ENCODE measurements at regions not wholly inside any gene's neighbourhood (a gene's known extent, or its start where the extent isn't known, plus 50 kb on each side); places are given as distances from the start of the nearest gene placed in this dataset.
"Not testable (repeated sequence)": the region's sequence is repeated elsewhere in the genome, so short reads cannot be mapped to it uniquely, and the experiment has no call there.

GRCh38 chr9:41367301-41367700, 178.2 kb upstream of the ZNG1F start:
- not testable (repeated sequence) for DNase-seq

GRCh38 chr9:41361790-41362189, 172.7 kb upstream of the ZNG1F start:
- DNase-seq, result not testable (repeated sequence)

GRCh38 chr9:41359116-41359515, 170.0 kb upstream of the ZNG1F start:
- TF ChIP-seq POLR2A (IDR thresholded peaks at IDR 0.05; ENCODE audit: low read length), result peak; percentile 49
- peak; percentile 71 for DNase-seq

DNA sequence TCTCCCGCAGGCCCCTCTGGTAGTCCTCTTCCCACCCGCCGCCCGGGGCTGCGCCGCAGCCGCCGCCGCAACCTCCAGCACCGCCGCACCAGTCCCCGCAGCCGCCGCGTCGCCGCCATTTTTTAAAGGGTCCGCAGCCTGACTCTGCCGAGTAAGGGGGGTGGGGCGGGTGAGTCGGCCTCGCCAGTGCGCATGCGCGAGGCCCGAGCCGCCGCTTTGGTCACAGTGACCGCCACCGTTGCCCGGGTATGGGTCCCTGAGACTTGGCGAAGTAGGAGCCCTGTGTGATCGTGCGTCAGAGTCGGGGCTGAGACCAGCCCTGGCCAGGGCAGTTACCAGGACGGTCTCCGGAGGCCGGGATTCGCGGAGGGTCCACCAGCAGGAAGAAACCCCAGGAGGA, 169.6 kb upstream of the ZNG1F start:
- DNase-seq, result peak; percentile 86 to 91
- TF ChIP-seq POLR2A (IDR thresholded peaks at IDR 0.05; ENCODE audit: low read length), result peak; percentile 52

GRCh38 chr9:41357918-41358404, 168.8 kb upstream of the ZNG1F start:
- not testable (repeated sequence) for DNase-seq

DNA sequence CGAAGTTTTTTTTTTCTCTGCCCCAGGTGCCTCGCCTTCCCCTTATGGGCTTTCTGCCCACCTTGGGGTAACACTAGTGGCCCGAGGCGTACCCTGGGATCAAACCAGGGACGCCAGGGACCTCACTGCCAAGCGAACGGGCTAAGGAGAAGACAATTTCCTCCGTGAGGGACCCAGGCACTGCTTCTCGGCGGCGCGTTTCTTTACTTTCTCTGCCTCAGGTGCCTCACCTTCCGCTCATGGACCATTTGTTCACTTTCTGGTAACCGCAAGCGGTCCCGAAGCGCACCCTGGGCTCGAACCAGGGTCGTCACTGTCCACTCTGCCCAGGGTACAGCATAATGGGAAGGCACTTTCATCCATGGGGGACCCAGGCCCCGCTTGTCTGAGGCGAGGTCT, 168.2 kb upstream of the ZNG1F start:
- DNase-seq, result not testable (repeated sequence)

GRCh38 chr9:41356588-41357349, 167.7 kb upstream of the ZNG1F start:
- DNase-seq, result peak; percentile 83
- peak; percentile 45 for TF ChIP-seq POLR2A (IDR thresholded peaks at IDR 0.05; ENCODE audit: low read length)

DNA sequence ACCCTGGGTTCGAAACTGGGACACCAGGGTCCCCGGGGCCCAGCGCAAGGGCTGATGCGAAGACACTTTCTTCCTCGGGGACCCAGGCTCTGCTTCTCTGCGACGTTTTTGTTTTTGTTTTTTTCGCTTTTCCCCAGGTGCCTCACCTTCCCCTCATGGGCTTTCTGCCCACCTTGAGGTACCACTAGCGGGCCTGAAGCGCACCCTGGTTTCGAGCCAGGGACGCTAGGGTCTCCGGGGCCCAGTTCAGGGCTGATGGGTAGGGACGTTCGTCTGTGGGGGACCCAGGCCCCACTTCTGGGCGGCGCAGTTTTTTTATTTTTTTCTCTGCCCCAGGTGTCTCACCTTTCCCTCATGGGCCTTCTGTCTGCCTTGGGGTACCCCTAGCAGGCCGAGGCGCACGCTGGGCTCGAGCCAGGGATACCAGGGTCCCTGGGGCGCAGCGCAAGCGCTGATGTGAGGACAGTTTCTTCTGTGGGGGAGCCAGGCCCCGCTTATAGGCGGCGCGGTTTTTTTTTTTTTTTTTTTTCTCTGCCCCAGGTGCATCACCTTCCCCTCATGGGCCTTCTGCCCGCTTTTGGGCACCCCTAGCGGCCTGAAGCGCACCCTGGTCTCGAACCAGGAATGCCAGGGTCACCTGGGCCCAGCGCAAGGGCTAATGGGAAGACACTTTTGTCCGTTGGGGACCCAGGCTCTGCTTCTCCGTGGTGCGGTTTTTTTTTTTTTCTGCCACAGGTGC, 166.8 kb upstream of the ZNG1F start:
- DNase-seq, result not testable (repeated sequence)

- peak in 1 of 2 experiments; percentile 5 for DNase-seq
Measured at GRCh38 chr9:41354978-41355377, 165.9 kb upstream of the ZNG1F start.

DNA sequence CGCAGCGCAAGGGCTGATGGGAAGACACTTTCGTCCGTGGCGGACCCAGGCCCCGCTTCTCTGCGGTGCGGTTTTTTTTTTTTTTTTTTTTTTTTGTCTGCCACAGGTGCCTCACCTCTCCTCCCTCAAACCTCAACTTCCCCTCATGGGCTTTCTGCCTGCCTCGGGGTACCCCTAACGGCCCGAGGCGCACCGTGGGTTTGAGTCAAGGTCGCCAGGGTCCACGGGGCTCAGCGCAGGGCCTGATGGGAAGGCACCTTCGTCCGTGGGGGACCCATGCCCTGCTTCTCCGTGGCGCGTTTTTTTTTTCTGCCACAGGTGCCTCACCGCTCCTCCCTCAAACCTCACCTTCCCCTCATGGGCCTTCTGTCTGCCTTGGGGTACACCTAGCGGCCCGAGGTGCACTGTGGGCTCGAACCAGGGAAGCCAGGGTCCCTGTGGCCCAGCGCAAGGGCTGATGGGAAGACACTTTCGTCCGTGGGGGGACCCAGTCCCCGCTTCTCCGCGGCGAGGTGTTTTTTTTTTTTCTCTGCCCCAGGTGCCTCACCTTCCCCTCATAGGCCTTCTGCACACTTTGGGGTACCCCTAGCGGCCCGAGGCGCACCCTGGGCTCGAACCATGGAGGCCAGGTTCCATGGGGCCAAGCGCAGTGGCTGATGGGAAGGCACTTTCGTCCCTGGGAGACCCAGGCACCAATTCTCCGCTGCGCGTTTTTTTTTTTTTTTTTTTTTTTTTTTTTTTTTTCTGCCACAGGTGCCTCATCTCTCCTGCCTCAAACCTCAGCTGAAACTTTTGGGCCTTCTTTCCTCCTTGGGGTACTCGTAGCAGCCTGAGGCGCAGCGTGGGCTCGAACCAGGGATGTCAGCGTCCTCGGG, 165.2 kb upstream of the ZNG1F start:
- DNase-seq, result not testable (repeated sequence)

GRCh38 chr9:41353026-41353425, 163.9 kb upstream of the ZNG1F start:
- DNase-seq, result not testable (repeated sequence)

- not testable (repeated sequence) for DNase-seq
Measured at GRCh38 chr9:41352390-41352789, 163.3 kb upstream of the ZNG1F start.

DNA sequence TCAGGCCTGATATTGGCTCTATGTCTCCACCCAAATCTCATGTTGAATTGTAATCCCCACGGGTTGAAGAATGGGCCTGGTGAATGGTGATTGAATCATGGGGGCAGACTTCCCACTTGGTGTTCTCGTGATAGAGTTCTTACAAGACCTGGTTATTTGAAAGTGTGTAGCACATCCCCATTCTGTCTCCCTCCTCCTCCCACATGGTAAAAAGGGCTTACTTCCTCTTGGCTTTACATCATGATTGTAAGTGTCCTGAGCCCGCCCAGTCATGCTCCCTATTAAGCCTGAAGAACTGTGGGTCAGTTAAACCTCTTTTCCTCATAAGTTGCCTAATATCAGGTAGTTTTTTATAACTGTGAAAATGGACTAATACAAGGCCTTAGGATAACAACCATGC, 158.8 kb upstream of the ZNG1F start:
- not testable (repeated sequence) for DNase-seq

- not testable (repeated sequence) for DNase-seq
Measured at GRCh38 chr9:41332562-41332961, 143.4 kb upstream of the ZNG1F start.

- DNase-seq, result not testable (repeated sequence)
Measured at GRCh38 chr9:41321277-41321676, 132.2 kb upstream of the ZNG1F start.

- DNase-seq, result not testable (repeated sequence)
Measured at GRCh38 chr9:41308953-41309352, 119.8 kb upstream of the ZNG1F start.

DNA sequence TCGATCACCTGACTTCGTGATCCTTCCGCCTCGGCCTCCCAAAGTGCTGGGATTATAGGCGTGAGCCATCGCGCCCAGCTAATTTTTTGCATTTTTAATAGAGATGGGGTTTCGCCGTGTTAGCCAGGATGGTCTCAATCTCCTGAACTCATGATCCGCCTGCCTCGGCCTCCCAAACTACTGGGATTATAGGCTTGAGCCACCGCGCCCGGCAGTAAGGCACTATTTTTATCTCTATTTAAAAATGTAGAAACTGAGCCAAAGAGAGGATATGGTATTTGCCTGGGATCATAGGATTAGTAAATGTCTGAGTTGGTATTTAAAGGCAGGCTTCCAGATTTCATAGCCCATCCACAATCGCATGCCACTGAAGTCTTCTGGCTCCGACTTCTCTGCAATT, 96.6 kb upstream of the ZNG1F start:
- DNase-seq, result not testable (repeated sequence)

DNA sequence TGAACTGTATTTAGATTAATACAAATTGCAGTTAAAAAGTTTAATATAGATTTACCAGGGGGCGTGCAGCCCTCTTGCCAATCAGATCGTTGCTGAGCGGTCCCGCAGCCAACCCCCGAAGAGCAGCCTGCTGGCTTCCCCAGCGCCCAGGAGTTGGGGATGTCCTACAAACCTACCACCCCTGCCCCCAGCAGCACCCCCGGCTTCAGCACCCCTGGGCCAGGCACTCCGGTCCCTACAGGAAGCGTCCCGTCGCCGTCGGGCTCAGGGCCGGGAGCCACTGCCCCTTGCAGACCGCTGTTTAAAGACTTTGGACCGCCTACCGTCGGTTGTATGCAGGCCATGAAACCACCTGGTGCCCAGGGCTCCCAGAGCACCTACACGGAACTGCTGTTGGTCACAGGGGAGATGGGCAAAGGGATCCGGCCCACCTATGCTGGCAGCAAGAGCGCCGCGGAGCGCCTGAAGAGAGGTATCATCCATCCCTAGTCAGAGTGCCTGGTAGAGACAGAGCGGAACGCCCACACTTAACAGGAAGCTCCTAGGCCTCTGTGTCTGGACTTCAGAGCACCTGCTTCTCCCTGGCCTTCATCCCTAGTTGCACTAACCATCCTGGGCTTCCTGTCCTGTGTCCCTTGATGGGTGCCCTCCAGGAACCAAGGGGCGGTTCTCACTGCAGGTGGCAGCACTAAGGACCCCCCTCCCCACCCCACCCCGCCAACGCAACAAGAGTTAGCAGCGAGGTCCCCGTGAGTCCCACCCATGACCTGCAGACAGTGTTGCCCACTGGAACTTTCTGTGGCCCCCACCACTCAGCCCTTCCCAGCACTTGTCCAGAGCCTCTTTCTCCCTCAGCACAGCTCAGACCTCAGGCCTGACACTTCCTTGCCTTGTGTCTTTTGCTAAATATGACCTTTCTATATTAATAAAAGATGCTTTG, 91.5 kb upstream of the ZNG1F start:
- DNase-seq, result not testable (repeated sequence)

GRCh38 chr9:41279437-41279836, 90.3 kb upstream of the ZNG1F start:
- not testable (repeated sequence) for DNase-seq

DNA sequence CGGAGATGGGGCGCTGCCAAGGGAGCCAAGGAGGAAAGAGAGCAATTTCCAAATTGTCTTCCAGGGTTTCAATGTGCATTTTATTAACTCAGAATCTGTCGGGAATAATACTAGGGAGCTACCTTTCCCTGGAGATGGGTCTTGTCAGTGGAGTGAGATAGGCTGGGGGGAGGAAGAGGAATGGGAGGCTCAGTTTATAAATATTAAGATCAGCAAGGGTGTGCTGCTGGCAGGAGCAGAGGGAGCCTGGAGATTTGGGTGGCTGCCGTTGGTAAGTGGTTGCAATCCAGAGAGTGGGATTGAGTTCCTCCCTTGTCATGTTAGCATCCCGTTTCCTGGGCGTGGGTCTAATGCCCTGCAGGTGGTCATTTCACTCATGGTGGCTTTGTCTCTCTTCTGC, 89.9 kb upstream of the ZNG1F start:
- not testable (repeated sequence) for DNase-seq
